MCF 10A (cell line): ENCODE measurements at regions not wholly inside any gene's neighbourhood (a gene's known extent, or its start where the extent isn't known, plus 50 kb on each side); places are given as distances from the start of the nearest gene placed in this dataset.
"Not testable (repeated sequence)": the region's sequence is repeated elsewhere in the genome, so short reads cannot be mapped to it uniquely, and the experiment has no call there.

Experiments
- BruUV-seq: library from RNA; stranded (reverse); fragments of 400-500 nt; replicated peaks from 2 replicates; lab custom pipeline; 2021; lab: Mats Ljungman, UMichigan
- CTCF ChIA-PET: fragments of 300-600 bp; sonication (Branson Sonifier 250); formaldehyde crosslinking; extraction: SDS; loops from one replicate; lab custom pipeline; 2021; ENCODE audit warnings: antibody characterized with exemption, inconsistent platforms; lab: Yijun Ruan, JAX
- POLR2A ChIA-PET: fragments of 300-600, 350-650 bp; sonication (Branson Sonifier 250); formaldehyde crosslinking; extraction: SDS; loops from one replicate; lab custom pipeline; 2020; ENCODE audit warnings: antibody characterized with exemption, inconsistent platforms; lab: Yijun Ruan, JAX
- DNase-seq: peaks from one replicate; pipeline ENCODE4 v3.0.0-alpha.2; 2018; ENCODE audit not compliant: unreplicated experiment
- H3K27ac Mint-ChIP-seq: one replicate; pipeline ENCODE4 v1.8.0; 2022; ENCODE audit warnings: mild to moderate bottlenecking, low read depth, mixed read lengths; ENCODE audit not compliant: unreplicated experiment
- H3K27me3 Mint-ChIP-seq: one replicate; pipeline ENCODE4 v1.8.0; 2022; ENCODE audit warnings: mixed read lengths; ENCODE audit not compliant: insufficient read depth, unreplicated experiment
- H3K36me3 Mint-ChIP-seq: one replicate; pipeline ENCODE4 v1.8.0; 2022; ENCODE audit warnings: mild to moderate bottlenecking, moderate library complexity, mixed read lengths; ENCODE audit not compliant: insufficient read depth, unreplicated experiment
- H3K4me1 Mint-ChIP-seq: one replicate; pipeline ENCODE4 v1.8.0; 2022; ENCODE audit warnings: mixed read lengths; ENCODE audit not compliant: insufficient read depth, unreplicated experiment
- H3K4me3 Mint-ChIP-seq: one replicate; pipeline ENCODE4 v1.8.0; 2022; ENCODE audit warnings: mild to moderate bottlenecking, moderate library complexity, mixed read lengths; ENCODE audit not compliant: unreplicated experiment
- H3K9me3 Mint-ChIP-seq: one replicate; pipeline ENCODE4 v1.8.0; 2022; ENCODE audit warnings: mixed read lengths; ENCODE audit not compliant: unreplicated experiment
- CTCF ChIP-seq: fragments of 200-600 bp; IDR thresholded peaks from one replicate; pipeline ENCODE4 v1.8.0; 2022; ENCODE audit warnings: antibody characterized with exemption, mild to moderate bottlenecking; ENCODE audit not compliant: unreplicated experiment
- intact Hi-C: fragments of 100-400 bp; cut with micrococcal nuclease; formaldehyde crosslinking; loops from 2 replicates; pipeline ENCODE4 v1.14.1; 2022

GRCh38 chrX:5295004-5295403 lies 933.7 kb downstream of the NLGN4X start:
- ChIA-PET CTCF (no interaction called here), POLR2A (no interaction called here)
- peaks cover 6% of the 10 kb centered on the region for H3K9me3 Mint-ChIP-seq
- H3K36me3 Mint-ChIP-seq: no peaks in the 10 kb centered on the region
- H3K27me3 Mint-ChIP-seq: no peaks in the 10 kb centered on the region
- BruUV-seq: no TSS peak
- intact Hi-C loops: no loop called here
- no peak overlapping the region for H3K4me3 Mint-ChIP-seq
- H3K4me1 Mint-ChIP-seq: no peaks in the 10 kb centered on the region
- no peak for TF ChIP-seq CTCF
- DNase-seq: no peak
- no peak overlapping the region for H3K27ac Mint-ChIP-seq

- Mint-ChIP-seq H3K36me3 (no peaks in the 10 kb centered on the region), H3K4me1 (no peaks in the 10 kb centered on the region), H3K9me3 (peaks cover 20% of the 10 kb centered on the region), H3K27me3 (no peaks in the 10 kb centered on the region), H3K27ac (no peak overlapping the region), H3K4me3 (no peak overlapping the region)
- POLR2A ChIA-PET: no interaction called here
- no peak for TF ChIP-seq CTCF
- DNase-seq: no peak
- CTCF ChIA-PET: no interaction called here
- intact Hi-C loops: no loop called here
- no TSS peak for BruUV-seq
Measured at GRCh38 chrX:5290635-5291034, 938.0 kb downstream of the NLGN4X start.

GRCh38 chrX:5289949-5290348 lies 938.7 kb downstream of the NLGN4X start:
- peaks cover 20% of the 10 kb centered on the region for H3K9me3 Mint-ChIP-seq
- POLR2A ChIA-PET, BruUV-seq, intact Hi-C loops, H3K36me3 Mint-ChIP-seq, CTCF ChIA-PET, H3K4me3 Mint-ChIP-seq, H3K4me1 Mint-ChIP-seq, H3K27ac Mint-ChIP-seq, DNase-seq, H3K27me3 Mint-ChIP-seq: not testable (repeated sequence)

- no peak for DNase-seq
- no peak overlapping the region for H3K4me3 Mint-ChIP-seq
- TF ChIP-seq CTCF: no peak
- CTCF ChIA-PET: interaction anchor here (0.6 kb wide), 1 partner anchor 653 kb away, joined by 4 read pairs; no protein-coding TSS in a partner anchor
- H3K27me3 Mint-ChIP-seq: no peaks in the 10 kb centered on the region
- BruUV-seq: no TSS peak
- POLR2A ChIA-PET: no interaction called here
- H3K9me3 Mint-ChIP-seq: peaks cover 19% of the 10 kb centered on the region
- intact Hi-C loops: no loop called here
- H3K4me1 Mint-ChIP-seq: no peaks in the 10 kb centered on the region
- H3K27ac Mint-ChIP-seq: no peak overlapping the region
- no peaks in the 10 kb centered on the region for H3K36me3 Mint-ChIP-seq
Measured at GRCh38 chrX:5278908-5279307, 949.8 kb downstream of the NLGN4X start.

- H3K27ac Mint-ChIP-seq: no peak overlapping the region
- no peaks in the 10 kb centered on the region for H3K36me3 Mint-ChIP-seq
- TF ChIP-seq CTCF: no peak
- H3K4me3 Mint-ChIP-seq: no peak overlapping the region
- peaks cover 7% of the 10 kb centered on the region for H3K9me3 Mint-ChIP-seq
- CTCF ChIA-PET: no interaction called here
- H3K27me3 Mint-ChIP-seq: no peaks in the 10 kb centered on the region
- no TSS peak for BruUV-seq
- H3K4me1 Mint-ChIP-seq: no peaks in the 10 kb centered on the region
- POLR2A ChIA-PET: no interaction called here
- DNase-seq: no peak
- intact Hi-C loops: no loop called here
Measured at GRCh38 chrX:5265324-5265850, 963.3 kb downstream of the NLGN4X start.
